ENCODE measurements at regions not wholly inside any gene's neighbourhood (a gene's known extent, or its start where the extent isn't known, plus 50 kb on each side); places are given as distances from the start of the nearest gene placed in this dataset.

GRCh38 chr6:115404446-115404845 is 656.2 kb downstream of the FRK start:
- DNase-seq: no peak

GRCh38 chr6:115398607-115399006 is 662.1 kb downstream of the FRK start:
- no peak for DNase-seq

DNA sequence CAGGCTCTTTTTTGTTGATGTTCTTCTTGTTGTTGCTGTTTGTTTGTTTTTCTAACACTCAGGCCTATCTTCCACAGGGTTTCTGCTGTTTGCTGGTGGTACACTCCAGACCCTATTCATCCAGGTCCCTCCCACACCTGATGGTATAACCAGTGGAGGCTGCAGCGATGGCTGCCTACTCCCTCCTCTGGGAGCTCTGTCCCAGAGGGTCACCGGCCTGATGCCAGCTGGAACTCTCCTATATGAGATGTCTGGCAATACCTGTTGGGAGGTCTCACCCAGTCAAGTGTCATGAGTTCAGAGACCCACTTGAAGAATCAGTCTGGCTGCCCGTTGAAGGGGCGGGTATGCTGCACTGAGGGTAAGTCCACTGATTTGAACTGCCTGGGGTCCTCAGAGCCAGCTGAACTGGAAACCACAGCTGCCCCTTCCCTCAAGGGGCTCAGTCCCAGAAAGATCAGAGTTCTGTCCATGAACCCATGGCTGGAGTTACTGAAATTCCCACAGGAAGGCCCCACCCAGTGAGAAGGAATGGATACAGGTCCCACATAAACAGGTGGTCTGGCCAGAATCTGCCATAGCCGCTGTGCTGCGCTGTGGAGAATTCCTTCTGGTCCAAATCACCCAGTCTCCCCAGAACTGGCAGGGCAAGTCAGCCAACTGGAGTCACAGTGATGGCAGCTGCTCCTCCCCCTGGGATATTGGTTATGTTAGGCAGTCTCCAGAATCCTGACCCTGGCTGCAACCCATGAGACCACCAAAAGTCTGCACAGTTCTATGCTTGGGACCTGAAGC is 664.4 kb downstream of the FRK start:
- no peak for DNase-seq

GRCh38 chr6:115393821-115394220 is 666.9 kb downstream of the FRK start:
- DNase-seq: no peak

DNA sequence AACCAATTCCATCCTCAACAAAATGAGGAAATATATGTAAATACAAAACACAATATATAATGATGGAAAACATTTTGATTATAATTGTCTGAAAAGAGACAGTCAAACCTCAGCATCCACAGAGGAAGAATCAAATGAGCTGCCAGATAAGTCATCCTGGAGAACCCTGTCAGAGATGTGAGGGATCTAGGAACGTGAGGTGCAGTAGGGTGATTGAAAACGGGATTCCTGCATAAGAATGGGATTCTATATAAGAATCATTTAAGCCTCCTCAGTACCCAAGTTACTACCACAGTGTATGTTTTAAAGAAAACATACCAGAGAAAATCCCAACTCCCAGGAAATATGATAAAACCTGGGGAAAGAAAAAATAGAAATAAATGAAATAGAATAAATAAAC is 690.5 kb downstream of the FRK start:
- no peak for DNase-seq

GRCh38 chr6:115365783-115366182 is 694.9 kb downstream of the FRK start:
- DNase-seq: no peak

- no peak for DNase-seq
Observed at GRCh38 chr6:115363379-115363778, 697.3 kb downstream of the FRK start.

DNA sequence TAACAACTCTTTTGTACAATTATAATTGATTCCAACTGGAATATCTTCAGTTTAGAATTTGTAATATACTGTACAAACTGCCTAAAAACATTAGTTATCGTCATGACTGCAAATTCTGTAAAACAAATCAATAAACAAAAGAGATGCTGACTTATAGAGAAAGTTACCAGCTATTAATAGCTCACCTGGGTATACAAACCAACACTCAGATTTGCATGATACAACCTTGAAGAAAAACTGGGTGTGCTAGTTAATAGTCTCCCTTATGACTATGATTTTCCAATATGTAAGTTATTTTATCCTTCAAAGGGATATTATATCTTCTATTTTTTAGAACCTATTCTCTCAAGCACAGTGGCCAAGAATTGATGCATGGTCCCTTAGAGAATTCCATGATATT is 698.5 kb downstream of the FRK start:
- no peak for DNase-seq

DNA sequence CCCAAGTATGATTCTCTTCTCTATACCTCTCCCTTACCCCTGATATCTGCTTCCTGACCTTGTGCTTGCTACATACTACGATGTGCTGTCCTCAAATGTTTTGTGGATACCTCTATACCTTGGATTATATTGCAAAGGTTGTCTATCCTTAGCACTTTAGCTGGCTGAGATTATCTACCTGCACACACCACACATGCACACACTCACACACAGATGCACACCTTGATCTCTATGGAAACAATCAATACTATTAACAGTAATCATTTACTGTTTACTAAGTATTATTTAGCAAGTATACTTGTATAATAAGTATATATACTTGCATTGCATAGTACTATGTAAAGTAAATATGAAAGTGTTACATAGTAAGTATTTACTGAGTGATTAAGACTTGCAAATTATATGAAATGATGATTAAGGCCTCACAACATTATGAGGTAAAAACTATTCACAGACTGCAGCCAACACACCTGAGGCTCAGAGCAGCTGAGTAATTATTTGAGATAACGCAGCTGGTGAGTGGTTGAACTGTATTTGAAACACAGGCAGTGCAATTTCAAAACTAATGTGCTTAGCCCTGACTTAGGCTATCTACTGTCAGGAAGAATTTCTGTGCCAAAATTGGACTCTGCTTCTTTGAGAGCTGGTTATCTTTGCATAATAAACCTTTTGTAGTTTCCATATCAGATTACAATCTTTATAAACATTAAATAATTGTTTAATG is 699.9 kb downstream of the FRK start:
- DNase-seq: no peak

DNA sequence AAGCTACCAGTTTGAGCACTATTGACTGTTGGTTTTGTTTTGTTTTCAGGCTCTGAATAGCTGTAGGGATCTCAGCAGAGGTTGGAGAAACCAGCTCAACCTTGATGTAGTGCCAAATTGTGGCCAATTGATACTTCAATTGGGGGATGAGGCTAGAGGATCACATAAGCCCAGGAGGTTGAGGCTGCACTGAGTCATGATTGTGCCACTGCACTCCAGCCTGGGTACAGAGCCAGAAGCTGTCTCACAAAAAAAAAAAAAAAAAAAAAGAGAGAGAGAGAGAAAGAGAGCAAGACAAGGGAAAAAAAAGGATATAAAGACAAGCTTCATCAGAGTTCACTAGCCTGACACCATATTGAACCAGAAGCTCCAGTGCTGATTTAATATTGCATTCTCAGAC is 702.1 kb downstream of the FRK start:
- no peak for DNase-seq

- DNase-seq: no peak
Observed at GRCh38 chr6:115356371-115356770, 704.3 kb downstream of the FRK start.

DNA sequence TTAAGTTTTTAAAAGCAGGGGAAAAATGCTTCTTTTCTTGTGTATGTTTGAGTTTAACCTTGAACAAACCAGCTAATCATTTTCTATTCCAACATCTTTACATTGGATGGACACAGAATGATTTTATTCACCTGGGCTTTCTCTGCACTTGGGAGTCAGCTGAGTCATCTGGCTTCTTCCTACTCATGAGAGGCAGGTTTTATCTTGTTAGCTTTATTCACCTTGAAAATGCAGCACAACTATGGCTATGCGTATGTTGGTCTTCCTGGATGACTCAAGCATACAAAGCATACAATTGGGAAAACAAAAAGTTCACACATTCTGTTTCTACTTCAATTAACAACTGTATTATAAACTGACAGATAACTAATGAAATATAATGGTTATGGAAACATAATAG is 737.7 kb downstream of the FRK start:
- no peak for DNase-seq

- no peak for DNase-seq
Observed at GRCh38 chr6:115319823-115320222, 740.9 kb downstream of the FRK start.

- no peak for DNase-seq
Observed at GRCh38 chr6:115310156-115310555, 750.5 kb downstream of the FRK start.

- DNase-seq: no peak
Observed at GRCh38 chr6:115302731-115303130, 758.0 kb downstream of the FRK start.

- DNase-seq: no peak
Observed at GRCh38 chr6:115287467-115287866, 773.2 kb downstream of the FRK start.

DNA sequence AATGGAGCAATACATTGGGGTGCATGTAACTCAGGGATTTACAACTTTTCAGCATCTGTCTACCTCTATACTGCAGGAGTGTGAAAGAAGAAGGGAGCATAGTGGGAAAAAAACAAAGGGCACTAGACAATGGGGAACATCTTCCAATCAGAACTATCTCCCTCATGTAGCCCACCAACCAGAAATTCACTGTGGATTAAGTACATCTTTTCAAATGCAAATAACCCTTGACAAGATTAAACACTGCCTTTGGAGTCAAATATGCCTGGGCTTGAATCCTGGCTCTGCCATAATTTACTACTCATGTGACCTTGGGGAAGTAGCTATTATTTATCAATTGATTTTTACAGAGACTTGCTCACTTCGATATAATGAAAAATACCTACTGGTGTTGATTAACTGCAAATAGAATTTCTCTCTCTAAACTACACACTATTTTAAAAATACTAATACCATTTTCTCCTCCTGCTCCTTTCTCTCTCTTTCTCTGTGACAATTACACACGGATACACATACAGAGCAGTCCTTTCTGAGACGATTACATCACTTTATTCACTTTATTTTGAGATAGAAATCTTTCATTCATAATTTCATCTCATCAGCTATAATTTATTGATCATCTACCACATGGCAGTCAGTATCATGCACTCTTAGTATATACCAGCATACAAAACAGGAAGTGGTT is 783.7 kb downstream of the FRK start:
- DNase-seq: no peak

DNA sequence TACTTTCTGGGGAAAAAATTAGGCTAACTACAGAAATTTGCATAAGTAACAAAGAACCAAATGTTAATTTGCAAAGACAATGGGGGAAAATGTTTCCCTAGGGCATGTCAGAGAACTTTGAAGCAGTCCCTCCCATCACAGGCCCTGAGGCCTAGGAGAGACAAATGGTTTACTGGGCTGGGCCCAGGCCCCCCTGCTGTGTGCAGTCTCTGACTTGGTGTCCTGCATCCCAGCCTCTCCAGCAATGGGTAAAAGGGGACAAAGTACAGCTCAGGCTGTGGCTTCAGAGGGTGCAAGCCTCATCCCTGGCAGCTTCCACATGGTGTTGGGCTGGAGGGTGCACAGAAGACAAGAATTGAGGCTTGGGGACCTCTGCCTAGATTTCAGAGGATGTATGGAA is 788.4 kb downstream of the FRK start:
- DNase-seq: no peak

DNA sequence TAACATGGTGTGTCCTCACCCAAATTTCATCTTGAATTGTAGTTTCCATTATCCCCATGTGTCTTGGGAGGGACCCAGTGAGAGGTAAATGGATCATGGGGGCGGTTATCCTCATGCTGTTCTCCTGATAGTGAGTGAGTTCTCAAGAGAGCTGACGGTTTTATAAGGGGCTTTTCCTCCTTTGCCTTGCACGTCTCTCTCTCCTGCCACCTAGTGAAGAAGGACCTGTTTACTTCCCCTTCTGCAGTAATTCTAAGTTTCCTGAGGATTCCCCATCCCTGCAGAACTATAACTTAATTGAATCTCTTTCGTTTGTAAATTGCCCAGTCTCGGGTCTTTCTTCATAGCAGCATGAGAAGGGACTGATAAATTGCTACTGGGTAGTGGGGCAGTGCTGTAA is 789.3 kb downstream of the FRK start:
- DNase-seq: no peak

DNA sequence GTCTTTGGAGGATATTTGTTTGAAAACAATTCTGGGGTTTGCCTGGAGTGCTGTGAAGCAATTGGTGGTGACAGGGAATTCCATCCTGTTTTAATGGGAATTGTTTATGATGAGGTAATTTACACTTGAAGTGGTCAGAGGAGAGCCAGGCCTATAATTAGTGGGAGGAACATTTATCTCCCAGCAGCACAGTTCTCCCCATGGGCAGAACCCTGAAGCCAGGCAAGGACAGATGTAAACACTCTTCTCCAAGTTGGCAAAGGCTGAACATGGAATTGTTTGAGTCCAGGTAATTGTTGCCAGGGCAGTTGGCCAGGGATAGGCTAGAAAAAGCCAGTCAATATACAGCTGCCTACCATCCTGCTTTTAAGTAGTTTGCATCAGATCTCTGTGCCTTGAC is 789.7 kb downstream of the FRK start:
- DNase-seq: no peak

GRCh38 chr6:115241373-115241772 is 819.3 kb downstream of the FRK start:
- DNase-seq: no peak

DNA sequence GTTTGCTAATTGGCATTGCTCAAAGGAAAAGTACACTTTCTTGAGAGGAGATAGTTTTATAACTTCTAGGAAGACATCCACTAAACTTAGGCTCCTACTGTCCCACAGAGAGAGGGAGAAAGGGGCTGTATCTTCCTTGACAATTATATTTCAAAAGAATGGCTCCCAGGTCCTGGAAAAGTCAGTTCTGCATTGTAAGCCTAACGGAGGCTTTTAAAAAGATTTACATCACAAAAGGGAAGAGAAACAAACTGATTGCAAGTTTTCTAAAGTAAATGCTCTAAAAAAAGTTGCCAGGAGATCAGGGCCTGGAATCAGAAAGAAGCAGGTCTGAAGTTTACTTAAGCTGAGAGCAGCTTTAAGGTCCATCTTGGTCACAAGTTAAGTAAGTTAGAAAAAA is 839.5 kb downstream of the FRK start:
- no peak for DNase-seq

- no peak for DNase-seq
Observed at GRCh38 chr6:115220551-115221159, 840.0 kb downstream of the FRK start.

DNA sequence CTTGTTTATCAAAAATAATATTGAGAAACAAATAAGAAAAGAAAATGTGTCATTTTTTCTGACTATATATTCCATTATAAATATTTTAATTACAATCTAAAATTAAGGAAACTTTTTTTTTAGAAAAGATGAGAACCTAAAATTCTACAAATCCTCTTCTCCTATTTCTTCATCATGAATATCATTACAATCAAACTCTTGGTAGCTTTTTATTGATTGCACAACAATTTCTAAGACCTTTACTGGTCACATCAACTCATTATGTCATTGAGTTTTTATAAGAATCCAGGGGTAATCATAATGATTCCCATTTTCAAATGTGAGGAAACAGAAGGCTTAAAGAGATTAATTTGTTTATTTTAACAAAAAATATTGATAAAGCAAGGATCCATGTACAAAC is 841.0 kb downstream of the FRK start:
- no peak for DNase-seq

Measured in CD4-positive, alpha-beta T cell treated with Interleukin-21 for 1 hour (primary cell).